Ammon's horn (tissue), 1 donor: ENCODE measurements at regions not wholly inside any gene's neighbourhood (a gene's known extent, or its start where the extent isn't known, plus 50 kb on each side); places are given as distances from the start of the nearest gene placed in this dataset.

Source experiments
- DNase-seq: peaks from one replicate; pipeline ENCODE4 v3.0.0-alpha.2; 2016; ENCODE audit warnings: low spot score

GRCh38 chr20:43241057-43241702 is 51.5 kb upstream of the PTPRT start:
- DNase-seq, result no peak
